C4-2B (cell line): ENCODE measurements at regions not wholly inside any gene's neighbourhood (a gene's known extent, or its start where the extent isn't known, plus 50 kb on each side); places are given as distances from the start of the nearest gene placed in this dataset.

Experiments
- H3K27ac ChIP-seq: fragments of 450-650 bp; 2 replicates; pipeline ENCODE4 v1.5.1; 2017
- ZFX ChIP-seq: fragments of 450-650 bp; IDR thresholded peaks from 2 replicates; pipeline ENCODE4 v1.6.1; 2017
- TF ChIP-seq, protein P1 (sequence below): fragments of 450-650 bp; conservative IDR thresholded peaks from 2 replicates; pipeline ENCODE4 v1.5.1; 2017; ENCODE audit warnings: mild to moderate bottlenecking

DNA sequence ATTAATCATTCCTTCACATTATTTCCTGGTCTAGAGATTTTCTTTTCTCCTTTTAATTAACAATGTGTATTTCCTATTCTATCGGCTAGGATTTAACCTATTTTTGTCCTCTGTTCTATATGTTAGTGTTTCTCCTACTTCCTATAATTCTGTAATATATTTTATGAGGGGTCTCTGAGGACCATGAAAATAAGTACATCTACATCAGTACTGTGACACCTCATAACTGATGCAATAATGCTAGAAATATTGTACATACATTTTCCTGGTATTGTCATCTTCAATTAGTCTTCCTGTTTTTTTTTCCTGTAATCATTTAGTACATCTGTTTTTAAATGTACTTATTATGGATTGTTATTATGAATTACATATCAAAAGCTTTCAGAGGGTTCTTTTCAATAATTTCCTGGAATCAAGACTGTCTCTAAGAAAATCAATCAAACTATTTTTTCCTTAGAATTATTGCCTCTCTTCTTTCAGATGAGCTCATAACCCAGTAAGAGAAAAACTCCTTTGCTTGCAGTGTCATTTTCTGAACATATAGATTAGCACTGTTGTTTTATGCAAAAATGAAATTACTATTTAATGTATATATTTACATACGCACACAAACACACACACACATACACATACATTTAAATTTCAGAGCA is 1004.3 kb downstream of the SLITRK5 start:
- H3K27ac ChIP-seq = no peak overlapping the region
- no peak for TF ChIP-seq ZFX
- TF ChIP-seq, protein P1, sequence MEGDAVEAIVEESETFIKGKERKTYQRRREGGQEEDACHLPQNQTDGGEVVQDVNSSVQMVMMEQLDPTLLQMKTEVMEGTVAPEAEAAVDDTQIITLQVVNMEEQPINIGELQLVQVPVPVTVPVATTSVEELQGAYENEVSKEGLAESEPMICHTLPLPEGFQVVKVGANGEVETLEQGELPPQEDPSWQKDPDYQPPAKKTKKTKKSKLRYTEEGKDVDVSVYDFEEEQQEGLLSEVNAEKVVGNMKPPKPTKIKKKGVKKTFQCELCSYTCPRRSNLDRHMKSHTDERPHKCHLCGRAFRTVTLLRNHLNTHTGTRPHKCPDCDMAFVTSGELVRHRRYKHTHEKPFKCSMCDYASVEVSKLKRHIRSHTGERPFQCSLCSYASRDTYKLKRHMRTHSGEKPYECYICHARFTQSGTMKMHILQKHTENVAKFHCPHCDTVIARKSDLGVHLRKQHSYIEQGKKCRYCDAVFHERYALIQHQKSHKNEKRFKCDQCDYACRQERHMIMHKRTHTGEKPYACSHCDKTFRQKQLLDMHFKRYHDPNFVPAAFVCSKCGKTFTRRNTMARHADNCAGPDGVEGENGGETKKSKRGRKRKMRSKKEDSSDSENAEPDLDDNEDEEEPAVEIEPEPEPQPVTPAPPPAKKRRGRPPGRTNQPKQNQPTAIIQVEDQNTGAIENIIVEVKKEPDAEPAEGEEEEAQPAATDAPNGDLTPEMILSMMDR = no peak

DNA sequence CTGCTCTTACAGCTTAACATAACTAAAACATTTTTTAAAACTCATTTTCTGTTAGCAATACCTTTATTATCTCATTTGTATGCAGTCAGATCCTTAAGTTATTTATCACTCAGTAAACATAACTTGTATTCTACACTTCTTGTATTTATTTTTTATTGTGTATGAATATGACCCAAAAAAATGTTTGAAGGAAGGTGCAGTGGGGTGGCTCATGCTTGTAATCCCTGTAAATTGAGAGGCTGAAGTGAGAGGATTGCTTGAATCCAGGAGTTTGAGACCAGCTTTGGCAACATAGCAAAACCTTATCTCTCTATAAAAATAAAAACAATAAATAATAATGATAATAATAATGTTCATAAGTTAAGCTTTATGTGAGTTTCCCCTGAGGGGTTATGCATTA is 1004.8 kb downstream of the SLITRK5 start:
- TF ChIP-seq ZFX = no peak
- TF ChIP-seq, protein P1 = no peak
- no peak overlapping the region for H3K27ac ChIP-seq

DNA sequence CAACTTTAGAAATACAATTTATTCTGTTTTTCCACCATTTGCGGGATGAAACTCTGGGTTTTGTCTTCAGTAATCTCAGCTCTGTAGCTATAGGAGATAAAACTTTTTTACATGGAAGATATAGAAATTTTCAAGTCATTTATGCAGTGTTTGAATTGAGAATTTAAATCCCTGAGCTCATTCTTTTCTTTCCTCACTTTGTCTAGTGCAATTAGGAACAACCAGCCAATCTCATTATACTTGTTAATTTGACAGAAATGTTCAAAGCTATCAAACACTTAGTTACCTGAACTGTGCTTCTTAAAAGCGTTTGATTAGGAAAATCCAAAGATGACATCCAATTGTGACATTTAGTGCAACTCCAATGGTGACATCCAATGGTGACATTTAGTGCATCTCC is 1014.3 kb downstream of the SLITRK5 start:
- TF ChIP-seq ZFX = no peak
- TF ChIP-seq, protein P1 = no peak
- no peak overlapping the region for H3K27ac ChIP-seq

DNA sequence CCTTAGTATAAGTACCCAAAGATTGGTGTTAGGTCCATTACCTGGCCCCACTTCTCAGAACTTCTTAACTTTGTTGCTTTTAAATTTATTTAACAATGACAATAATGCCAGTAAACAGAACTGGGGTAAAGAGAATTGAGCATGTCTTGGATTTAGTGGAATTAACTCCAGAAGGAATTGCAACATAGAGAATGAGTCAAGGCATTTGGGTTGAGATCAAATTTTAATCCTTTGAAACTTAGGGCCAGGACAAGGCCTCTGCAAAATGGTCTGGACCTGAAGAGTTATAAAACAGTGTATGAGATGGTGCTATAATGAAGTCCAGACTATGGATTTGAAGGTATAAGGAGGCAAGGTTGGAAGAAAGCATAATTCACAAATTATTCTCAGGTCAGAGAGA is 1030.4 kb downstream of the SLITRK5 start:
- no peak overlapping the region for H3K27ac ChIP-seq
- TF ChIP-seq ZFX = no peak
- TF ChIP-seq, protein P1 = no peak

DNA sequence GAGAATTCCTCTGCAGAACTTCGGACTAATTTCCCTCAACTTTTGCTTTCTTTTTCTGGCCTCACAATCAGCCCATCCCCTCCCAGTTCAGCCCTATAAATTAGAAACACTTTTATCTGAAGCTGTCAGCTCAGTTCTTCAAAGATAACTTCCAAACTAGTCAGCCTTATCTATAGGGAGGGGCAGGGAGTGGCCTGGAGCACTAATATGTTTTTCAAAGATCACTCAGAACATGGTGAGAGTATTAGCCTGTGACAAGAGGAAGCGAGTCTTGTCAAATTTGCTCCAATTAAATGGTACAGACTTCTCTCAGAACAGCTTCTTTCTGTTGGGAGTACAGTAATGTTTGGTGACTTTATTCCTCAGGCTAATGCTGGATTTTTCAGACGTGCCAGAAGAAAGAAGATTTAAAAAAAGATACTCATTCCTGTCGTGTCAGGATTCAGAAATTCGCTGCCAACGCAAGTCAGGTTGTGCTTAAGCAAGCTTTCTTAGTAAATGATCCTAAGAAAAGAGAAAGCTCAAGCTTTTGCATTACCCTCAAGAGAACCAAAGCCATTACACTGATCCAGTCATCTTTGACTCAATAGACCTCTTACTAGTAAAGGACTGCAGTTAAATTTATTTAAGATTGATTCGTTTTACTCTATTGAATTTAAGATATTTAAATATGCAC is 1033.6 kb downstream of the SLITRK5 start:
- H3K27ac ChIP-seq = no peak overlapping the region

DNA sequence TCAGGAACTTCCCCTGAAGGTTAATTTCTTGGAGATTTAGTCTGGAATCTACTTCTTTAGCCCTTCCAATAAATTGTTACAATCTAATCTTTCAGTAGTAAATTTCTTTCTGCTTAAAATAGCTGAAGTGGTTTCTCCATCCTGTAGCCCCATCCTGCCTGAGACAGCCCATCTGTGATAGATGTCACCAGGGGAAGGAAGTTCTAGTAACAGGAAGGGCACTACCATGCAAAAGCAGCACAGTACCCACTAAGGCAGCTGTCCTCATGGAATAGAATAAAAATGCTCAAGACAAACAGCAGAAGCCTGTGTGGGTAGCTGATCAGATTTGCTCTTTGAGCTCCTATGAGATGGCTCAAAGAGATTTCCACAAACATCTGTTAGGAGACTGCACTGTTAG is 1036.5 kb downstream of the SLITRK5 start:
- H3K27ac ChIP-seq = no peak overlapping the region
- no peak for TF ChIP-seq ZFX
- TF ChIP-seq, protein P1 = no peak

More for the DNA sequence above, 1033.6 kb downstream of the SLITRK5 start:
- TF ChIP-seq, protein P1 = no peak
- TF ChIP-seq ZFX = no peak

DNA sequence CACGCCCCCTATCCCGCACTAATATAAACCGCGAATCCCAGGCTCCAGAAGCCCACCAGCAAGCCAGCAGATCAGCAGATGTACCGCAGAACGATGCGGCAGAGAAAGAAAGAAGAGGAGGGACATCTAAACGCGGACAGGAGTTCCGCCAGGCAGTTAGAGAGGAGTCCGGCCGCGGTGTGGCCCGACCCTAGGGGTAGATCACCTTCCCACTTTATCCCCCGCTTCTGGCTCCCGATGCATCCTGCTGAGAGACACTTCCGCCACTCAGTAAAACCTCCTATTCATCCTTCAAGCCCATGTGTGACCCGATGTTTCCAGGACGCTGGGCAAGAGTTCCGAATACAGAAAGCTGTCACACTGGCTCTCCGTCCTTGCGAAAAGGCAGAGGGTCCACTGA is 1046.8 kb downstream of the SLITRK5 start:
- no peak overlapping the region for H3K27ac ChIP-seq
- TF ChIP-seq, protein P1 = no peak
- no peak for TF ChIP-seq ZFX
